GM12891 (cell line): ENCODE measurements at regions not wholly inside any gene's neighbourhood (a gene's known extent, or its start where the extent isn't known, plus 50 kb on each side); places are given as distances from the start of the nearest gene placed in this dataset.

Experiments used
- DNase-seq: peaks from one replicate; pipeline ENCODE4 v3.0.0; 2011; ENCODE audit warnings: low spot score; ENCODE audit not compliant: insufficient read length
- FAIRE-seq: peaks from 2 replicates; lab custom pipeline; 2011; peaks lifted over from hg19 to GRCh38; lab: Jason Lieb, UNC
- PAX5 ChIP-seq: IDR thresholded peaks from 2 replicates; pipeline ENCODE4 v1.6.1; 2011; ENCODE audit warnings: low read length, moderate library complexity, mild to moderate bottlenecking; ENCODE audit not compliant: insufficient read depth, severe bottlenecking
- POLR2A ChIP-seq: IDR thresholded peaks from 2 replicates; pipeline ENCODE4 v1.6.1; 2011; ENCODE audit warnings: low read depth, low read length, control low read depth
- POLR2AphosphoS5 ChIP-seq: IDR thresholded peaks from 2 replicates; pipeline ENCODE4 v1.6.1; 2011; ENCODE audit warnings: low read depth, low read length, control low read depth
- POU2F2 ChIP-seq: IDR thresholded peaks from 2 replicates; pipeline ENCODE4 v1.6.1; 2011; ENCODE audit warnings: low read depth, mild to moderate bottlenecking, control low read depth, low read length, moderate library complexity
- SPI1 ChIP-seq: IDR thresholded peaks from 2 replicates; pipeline ENCODE4 v1.6.1; 2011; ENCODE audit warnings: low read depth, low read length, control low read depth
- TAF1 ChIP-seq: IDR thresholded peaks from 2 replicates; pipeline ENCODE4 v1.6.1; 2011; ENCODE audit warnings: low read depth, low read length, control low read depth

- FAIRE-seq (no peak), DNase-seq (no peak)
- TF ChIP-seq POU2F2 (no peak), PAX5 (no peak)
Measured at GRCh38 chr1:115556236-115556635, 85.5 kb upstream of the VANGL1 start.

- FAIRE-seq, result no peak
- no peak for DNase-seq
- TF ChIP-seq SPI1 (no peak), POLR2AphosphoS5 (no peak), PAX5 (no peak), POU2F2 (no peak), POLR2A (no peak), TAF1 (no peak)
Measured at GRCh38 chr1:115555446-115555845, 86.3 kb upstream of the VANGL1 start.

- no peak for FAIRE-seq
- DNase-seq, result no peak
- no peak for TF ChIP-seq POU2F2
- TF ChIP-seq POLR2A, result no peak
- TF ChIP-seq PAX5, result no peak
- TF ChIP-seq TAF1, result no peak
- TF ChIP-seq SPI1, result no peak
- TF ChIP-seq POLR2AphosphoS5, result no peak
Measured at GRCh38 chr1:115547696-115548095, 94.1 kb upstream of the VANGL1 start.

GRCh38 chr1:115546846-115547245, 94.9 kb upstream of the VANGL1 start:
- DNase-seq (no peak), FAIRE-seq (no peak)
- TF ChIP-seq PAX5, result no peak
- no peak for TF ChIP-seq POLR2AphosphoS5
- no peak for TF ChIP-seq POLR2A
- TF ChIP-seq POU2F2, result no peak
- no peak for TF ChIP-seq SPI1
- TF ChIP-seq TAF1, result no peak

- FAIRE-seq (no peak), DNase-seq (no peak)
- TF ChIP-seq TAF1 (no peak), SPI1 (peak; percentile 22; the same call in 1 of the 2 replicates)
Measured at GRCh38 chr1:115545791-115546733, 95.7 kb upstream of the VANGL1 start.

GRCh38 chr1:115545096-115545720, 96.6 kb upstream of the VANGL1 start:
- no peak for DNase-seq
- TF ChIP-seq POLR2A (no peak), PAX5 (no peak), SPI1 (no peak), TAF1 (no peak), POLR2AphosphoS5 (no peak), POU2F2 (no peak)
- no peak for FAIRE-seq

GRCh38 chr1:115544131-115544530, 97.6 kb upstream of the VANGL1 start:
- no peak for FAIRE-seq
- TF ChIP-seq PAX5, result no peak
- no peak for TF ChIP-seq POLR2A
- TF ChIP-seq POU2F2, result no peak
- DNase-seq, result no peak

GRCh38 chr1:115543247-115543646, 98.5 kb upstream of the VANGL1 start:
- FAIRE-seq (no peak), DNase-seq (no peak)
- TF ChIP-seq PAX5 (no peak), POLR2A (no peak), SPI1 (no peak), POU2F2 (no peak), POLR2AphosphoS5 (no peak), TAF1 (no peak)

GRCh38 chr1:115539736-115540135, 102.0 kb upstream of the VANGL1 start:
- FAIRE-seq (no peak), DNase-seq (no peak)
- no peak for TF ChIP-seq SPI1

GRCh38 chr1:115539061-115539460, 102.7 kb upstream of the VANGL1 start:
- no peak for DNase-seq
- no peak for TF ChIP-seq SPI1
- no peak for TF ChIP-seq POLR2AphosphoS5
- TF ChIP-seq POU2F2, result no peak
- TF ChIP-seq PAX5, result no peak
- no peak for TF ChIP-seq TAF1
- no peak for TF ChIP-seq POLR2A
- FAIRE-seq, result no peak
